Hepatocyte (in vitro differentiated cells): ENCODE measurements at regions not wholly inside any gene's neighbourhood (a gene's known extent, or its start where the extent isn't known, plus 50 kb on each side); places are given as distances from the start of the nearest gene placed in this dataset.

Experiments used
- EZH2 ChIP-seq: fragments of 200-600 bp; sonication (generic); IDR thresholded peaks from 2 replicates; pipeline ENCODE4 v1.6.1; 2016; ENCODE audit warnings: antibody characterized with exemption, mild to moderate bottlenecking, borderline replicate concordance
- TF ChIP-seq, protein P1 (sequence below): fragments of 200-600 bp; sonication (generic); IDR thresholded peaks from 2 replicates; pipeline ENCODE4 v1.5.1; 2016; ENCODE audit warnings: antibody characterized with exemption, mild to moderate bottlenecking; ENCODE audit not compliant: poor library complexity

DNA sequence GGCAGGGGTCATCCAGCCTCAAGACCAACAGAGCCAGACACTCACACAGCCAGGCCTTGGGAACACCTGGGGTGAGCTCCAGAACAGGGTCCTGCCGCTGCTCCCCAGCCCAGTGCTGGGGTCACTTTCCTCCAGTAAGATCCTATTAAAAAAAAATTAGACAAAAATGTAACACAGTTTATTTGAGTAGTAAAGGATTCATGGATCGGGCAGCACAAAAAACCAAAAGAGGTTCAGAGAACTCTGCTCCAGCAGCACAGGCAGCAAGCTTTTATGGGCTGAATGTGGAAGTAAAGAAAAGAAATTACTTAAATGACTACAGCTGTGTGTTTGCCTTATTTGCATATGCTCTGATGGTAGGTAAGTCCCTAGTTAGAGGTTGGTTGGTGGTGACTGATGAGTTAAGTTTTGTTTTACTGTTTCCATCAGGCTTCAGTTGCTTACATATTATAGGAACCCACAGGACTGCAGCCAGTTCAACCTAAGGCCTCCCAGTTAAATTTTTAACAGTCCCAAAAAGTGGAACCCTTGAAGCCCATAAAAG, 80.5 kb upstream of the FGFR2 start:
- TF ChIP-seq, protein P1, sequence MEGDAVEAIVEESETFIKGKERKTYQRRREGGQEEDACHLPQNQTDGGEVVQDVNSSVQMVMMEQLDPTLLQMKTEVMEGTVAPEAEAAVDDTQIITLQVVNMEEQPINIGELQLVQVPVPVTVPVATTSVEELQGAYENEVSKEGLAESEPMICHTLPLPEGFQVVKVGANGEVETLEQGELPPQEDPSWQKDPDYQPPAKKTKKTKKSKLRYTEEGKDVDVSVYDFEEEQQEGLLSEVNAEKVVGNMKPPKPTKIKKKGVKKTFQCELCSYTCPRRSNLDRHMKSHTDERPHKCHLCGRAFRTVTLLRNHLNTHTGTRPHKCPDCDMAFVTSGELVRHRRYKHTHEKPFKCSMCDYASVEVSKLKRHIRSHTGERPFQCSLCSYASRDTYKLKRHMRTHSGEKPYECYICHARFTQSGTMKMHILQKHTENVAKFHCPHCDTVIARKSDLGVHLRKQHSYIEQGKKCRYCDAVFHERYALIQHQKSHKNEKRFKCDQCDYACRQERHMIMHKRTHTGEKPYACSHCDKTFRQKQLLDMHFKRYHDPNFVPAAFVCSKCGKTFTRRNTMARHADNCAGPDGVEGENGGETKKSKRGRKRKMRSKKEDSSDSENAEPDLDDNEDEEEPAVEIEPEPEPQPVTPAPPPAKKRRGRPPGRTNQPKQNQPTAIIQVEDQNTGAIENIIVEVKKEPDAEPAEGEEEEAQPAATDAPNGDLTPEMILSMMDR, result no peak
- TF ChIP-seq EZH2, result no peak
